Endothelial cell of umbilical vein (primary cell): ENCODE measurements at regions not wholly inside any gene's neighbourhood (a gene's known extent, or its start where the extent isn't known, plus 50 kb on each side); places are given as distances from the start of the nearest gene placed in this dataset.

Experiments
- BruUV-seq: library from RNA; stranded (reverse); fragments of 400-500 nt; replicated peaks from 2 replicates; lab custom pipeline; 2021; lab: Mats Ljungman, UMichigan
- CTCF ChIA-PET: fragments of 300-600, 350-600 bp; sonication (Branson Sonifier 250); formaldehyde crosslinking; loops from one replicate; lab custom pipeline; 2021; ENCODE audit warnings: antibody characterized with exemption, inconsistent platforms; lab: Charles Lee
- POLR2A ChIA-PET: fragments of 300-600, 350-600 bp; sonication (Branson Sonifier 250); formaldehyde crosslinking; loops from one replicate; lab custom pipeline; 2021; ENCODE audit warnings: antibody characterized with exemption, inconsistent platforms; lab: Charles Lee
- DNase-seq: peaks from one replicate; pipeline ENCODE4 v3.0.0-alpha.2; 2011; ENCODE audit warnings: low read depth, low spot score
- FAIRE-seq: peaks from 2 replicates; lab custom pipeline; 2011; peaks lifted over from hg19 to GRCh38; lab: Jason Lieb, UNC
- H2AFZ ChIP-seq: 2 replicates; pipeline ENCODE4 v1.6.0; 2012; ENCODE audit warnings: low read depth, low read length, control low read depth, inconsistent platforms
- H3K27ac ChIP-seq: 2 replicates; pipeline ENCODE4 v1.5.1; 2011; ENCODE audit warnings: low read depth, mild to moderate bottlenecking, control low read depth, low read length, moderate library complexity; ENCODE audit not compliant: insufficient read depth
- H3K27me3 ChIP-seq, 2 experiments: 2 replicates each; pipeline versions ENCODE4 v1.6.0 to v1.6.1; 2011; ENCODE audit warnings: low read length in 2 of 2, mixed read lengths in 1 of 2; ENCODE audit not compliant: control insufficient read depth in 2 of 2, insufficient read depth in 2 of 2
- H3K36me3 ChIP-seq, 2 experiments: 2 replicates in 1 of 2; 3 replicates in 1 of 2; pipeline ENCODE4 v1.5.1; 2011; ENCODE audit warnings: low read length in 2 of 2, mild to moderate bottlenecking in 1 of 2, moderate library complexity in 1 of 2; ENCODE audit not compliant: control insufficient read depth in 2 of 2, insufficient read depth in 2 of 2; ENCODE audit errors: extremely low read depth in 1 of 2
- H3K4me1 ChIP-seq: 3 replicates; pipeline ENCODE4 v1.5.1; 2011; ENCODE audit warnings: mild to moderate bottlenecking, low read length; ENCODE audit not compliant: control insufficient read depth, insufficient read depth; ENCODE audit errors: extremely low read depth
- H3K4me2 ChIP-seq: 2 replicates; pipeline ENCODE4 v1.6.1; 2011; ENCODE audit warnings: low read length, control low read depth, mixed read lengths; ENCODE audit not compliant: insufficient read depth
- H3K4me3 ChIP-seq, 3 experiments: fragments of 200-600 bp in 1 of 3; sonication (generic), shearing (Covaris generic) in 1 of 3; replicated peaks in 1 of 3; 2 replicates each; pipeline ENCODE4 v1.5.1; 2011 to 2016; ENCODE audit warnings: control low read depth in 3 of 3, low read length in 3 of 3, mild to moderate bottlenecking in 2 of 3, inconsistent platforms in 1 of 3, low read depth in 1 of 3, moderate library complexity in 1 of 3; ENCODE audit not compliant: insufficient read depth in 1 of 3
- H3K79me2 ChIP-seq: 2 replicates; pipeline ENCODE4 v1.6.0; 2012; ENCODE audit warnings: low read length, inconsistent platforms; ENCODE audit not compliant: control insufficient read depth, insufficient read depth
- H3K9ac ChIP-seq: replicated peaks from 2 replicates; pipeline ENCODE3; 2011; ENCODE audit warnings: low read length, control low read depth; ENCODE audit not compliant: insufficient read depth; ENCODE audit errors: extremely low read depth
- H3K9me1 ChIP-seq: replicated peaks from 3 replicates; pipeline ENCODE4 v1.6.0; 2011; ENCODE audit warnings: mild to moderate bottlenecking, low read length; ENCODE audit not compliant: control insufficient read depth, insufficient read depth; ENCODE audit errors: extremely low read depth
- H3K9me3 ChIP-seq: replicated peaks from 2 replicates; pipeline ENCODE4 v1.5.1; 2012; ENCODE audit warnings: low read length, inconsistent platforms; ENCODE audit not compliant: control insufficient read depth, insufficient read depth
- H4K20me1 ChIP-seq: replicated peaks from 2 replicates; pipeline ENCODE3; 2011; ENCODE audit warnings: mild to moderate bottlenecking, low read length; ENCODE audit not compliant: control insufficient read depth, insufficient read depth; ENCODE audit errors: extremely low read depth
- FOS ChIP-seq: IDR thresholded peaks from 2 replicates; pipeline ENCODE4 v1.6.1; 2011; ENCODE audit warnings: mild to moderate bottlenecking, low read length, moderate library complexity, borderline replicate concordance; ENCODE audit not compliant: insufficient read depth
- JUN ChIP-seq: IDR thresholded peaks from 2 replicates; pipeline ENCODE4 v1.6.1; 2011; ENCODE audit warnings: borderline replicate concordance, low read depth; ENCODE audit not compliant: insufficient read length, insufficient read depth
- MYC ChIP-seq: IDR thresholded peaks from one replicate; pipeline ENCODE4 v1.6.1; 2011; ENCODE audit warnings: mild to moderate bottlenecking, low read depth, low read length
- POLR2A ChIP-seq: IDR thresholded peaks from 2 replicates; pipeline ENCODE4 v1.6.1; 2012; ENCODE audit warnings: low read depth, mild to moderate bottlenecking, control low read depth, low read length
- POLR2AphosphoS5 ChIP-seq: IDR thresholded peaks from 2 replicates; pipeline ENCODE4 v1.6.1; 2012; ENCODE audit warnings: low read depth, mild to moderate bottlenecking, control low read depth, low read length, moderate library complexity; ENCODE audit not compliant: insufficient read depth
- dilution Hi-C: fragments of 300-500 bp; cut with MboI; formaldehyde crosslinking; loops from one replicate; pipeline ENCODE4 v1.15.0; 2019; ENCODE audit warnings: low sequenced_read_pairs; ENCODE audit not compliant: extremely low pct_ligation_motif_present
- intact Hi-C: fragments of 100-400 bp; cut with micrococcal nuclease; formaldehyde crosslinking; loops from one replicate; pipeline ENCODE4 v1.10.0; 2022
- TF ChIP-seq, protein P1 (sequence below), 2 donors: IDR thresholded peaks; 1 replicate in 1 of 2; 2 replicates in 1 of 2; pipeline ENCODE4 v1.5.1; 2011; ENCODE audit warnings: low read length in 2 of 2, mild to moderate bottlenecking in 2 of 2, moderate library complexity in 2 of 2, control low read depth in 1 of 2, inconsistent platforms in 1 of 2, low read depth in 1 of 2; ENCODE audit not compliant: insufficient read depth in 1 of 2; ENCODE audit errors: extremely low read depth in 1 of 2

DNA sequence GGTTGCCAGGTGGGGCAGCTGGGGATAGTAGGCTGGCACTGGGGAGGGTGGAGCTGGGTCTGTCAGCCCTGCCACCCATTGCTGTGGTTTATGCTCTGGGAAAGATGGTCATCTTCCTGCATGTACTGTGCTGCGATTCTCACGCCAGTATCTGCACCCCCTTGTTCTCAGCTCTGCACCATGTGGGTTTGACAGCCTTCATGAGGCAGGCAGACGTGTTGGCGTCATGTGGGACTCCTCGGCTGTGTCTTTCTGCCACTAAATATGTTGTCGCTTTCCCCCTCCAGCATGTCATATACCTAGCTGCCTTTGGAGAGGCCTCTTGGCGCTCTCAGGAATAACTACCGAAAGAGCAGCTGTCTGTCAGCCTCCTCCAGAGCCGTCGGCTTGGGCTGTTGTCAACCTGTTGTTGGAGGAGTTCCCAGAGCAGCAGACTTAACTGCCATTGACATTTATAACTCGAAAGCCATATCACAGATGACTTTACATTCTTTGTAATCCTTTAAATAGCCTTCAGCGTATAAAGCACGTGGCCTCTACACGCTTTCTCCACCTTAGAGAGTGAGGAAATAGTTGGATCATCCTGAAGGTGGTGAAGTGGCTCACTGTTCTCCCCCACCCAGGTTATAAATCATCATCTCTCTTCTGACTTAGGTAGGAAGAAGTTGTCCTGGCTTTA, 80.4 kb upstream of the MGAT5 start:
- H2AFZ ChIP-seq: no peak overlapping the region
- no peaks in the 10 kb centered on the region for H3K27me3 ChIP-seq
- no TSS peak for BruUV-seq
- ChIA-PET POLR2A (no interaction called here), CTCF (interaction anchor here (1.1 to 1.3 kb wide), 3 partner anchors 12 to 33 kb away, joined by 3 to 4 read pairs (median 3); no protein-coding TSS in a partner anchor)
- intact Hi-C loops: no loop called here
- H3K4me2 ChIP-seq: no peak overlapping the region
- DNase-seq (no peak), FAIRE-seq (no peak)
- H3K36me3 ChIP-seq: no peaks in the 10 kb centered on the region
- H3K9ac ChIP-seq: no peak overlapping the region
- TF ChIP-seq POLR2A: no peak
- TF ChIP-seq FOS: no peak
- TF ChIP-seq POLR2AphosphoS5: no peak
- no peak for TF ChIP-seq MYC
- TF ChIP-seq, protein P1, sequence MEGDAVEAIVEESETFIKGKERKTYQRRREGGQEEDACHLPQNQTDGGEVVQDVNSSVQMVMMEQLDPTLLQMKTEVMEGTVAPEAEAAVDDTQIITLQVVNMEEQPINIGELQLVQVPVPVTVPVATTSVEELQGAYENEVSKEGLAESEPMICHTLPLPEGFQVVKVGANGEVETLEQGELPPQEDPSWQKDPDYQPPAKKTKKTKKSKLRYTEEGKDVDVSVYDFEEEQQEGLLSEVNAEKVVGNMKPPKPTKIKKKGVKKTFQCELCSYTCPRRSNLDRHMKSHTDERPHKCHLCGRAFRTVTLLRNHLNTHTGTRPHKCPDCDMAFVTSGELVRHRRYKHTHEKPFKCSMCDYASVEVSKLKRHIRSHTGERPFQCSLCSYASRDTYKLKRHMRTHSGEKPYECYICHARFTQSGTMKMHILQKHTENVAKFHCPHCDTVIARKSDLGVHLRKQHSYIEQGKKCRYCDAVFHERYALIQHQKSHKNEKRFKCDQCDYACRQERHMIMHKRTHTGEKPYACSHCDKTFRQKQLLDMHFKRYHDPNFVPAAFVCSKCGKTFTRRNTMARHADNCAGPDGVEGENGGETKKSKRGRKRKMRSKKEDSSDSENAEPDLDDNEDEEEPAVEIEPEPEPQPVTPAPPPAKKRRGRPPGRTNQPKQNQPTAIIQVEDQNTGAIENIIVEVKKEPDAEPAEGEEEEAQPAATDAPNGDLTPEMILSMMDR (IDR thresholded peaks at IDR 0.05; ENCODE audit: extremely low read depth in 1 of 2, insufficient read depth in 1 of 2, low read depth in 1 of 2, low read length in 2 of 2): no peak
- TF ChIP-seq JUN: no peak
- peaks cover 34% of the 10 kb centered on the region for H3K4me1 ChIP-seq
- dilution Hi-C loops: no loop called here
- no peaks in the 10 kb centered on the region for H3K9me3 ChIP-seq
- H3K9me1 ChIP-seq: no peaks in the 10 kb centered on the region
- H3K27ac ChIP-seq: no peak overlapping the region
- H4K20me1 ChIP-seq: no peaks in the 10 kb centered on the region
- no peak overlapping the region for H3K4me3 ChIP-seq
- peaks cover 9% of the 10 kb centered on the region for H3K79me2 ChIP-seq
